ENCODE measurements at regions not wholly inside any gene's neighbourhood (a gene's known extent, or its start where the extent isn't known, plus 50 kb on each side); places are given as distances from the start of the nearest gene placed in this dataset.

DNA sequence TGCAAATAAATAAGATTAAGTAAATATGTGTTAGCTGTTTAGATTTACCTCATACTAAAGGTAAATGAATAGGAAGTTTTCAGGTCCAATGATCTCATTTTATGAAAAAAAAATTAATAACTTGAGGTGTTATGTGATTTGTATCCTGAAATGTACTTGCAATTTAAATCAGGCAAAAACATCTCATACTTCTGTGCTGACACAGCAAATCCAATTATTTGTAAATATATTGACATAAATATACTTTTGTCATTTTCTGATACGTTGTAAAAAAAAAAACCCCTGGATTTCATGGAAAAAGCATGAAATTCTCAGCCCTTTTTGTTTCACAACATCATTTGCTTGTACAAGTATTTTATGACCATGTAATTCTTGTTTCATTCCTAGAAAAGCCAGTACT, 184.1 kb upstream of the NCAM2 start:
- Histone ChIP-seq H3K4me1 (ENCODE audit: control insufficient read depth, insufficient read depth, low read length) (no peaks in the 10 kb centered on the region), H3K36me3 (ENCODE audit: control insufficient read depth, insufficient read depth, low read length) (no peaks in the 10 kb centered on the region), H3K9me3 (ENCODE audit: control insufficient read depth, low read length) (no peaks in the 10 kb centered on the region), H3K9ac (ENCODE audit: extremely low read depth, low read length, poor library complexity, severe bottlenecking) (no peak overlapping the region), H3K27ac (ENCODE audit: low read depth, low read length) (no peak overlapping the region), H3K27me3 (ENCODE audit: control insufficient read depth, insufficient read depth, low read length, poor library complexity, severe bottlenecking) (no peaks in the 10 kb centered on the region), H3K4me3 (ENCODE audit: low read length) (no peak overlapping the region)
- WGBS, 2 experiments (ENCODE audit: insufficient coverage in 1 of 2, insufficient read length in 1 of 2), result 94% methylated on average over 1 of the region's 1 CpG; no CpG with 5 or more reads in 1 of the 2 experiments
- Mint-ChIP-seq H3K4me3 (no peak overlapping the region), H3K27me3 (ENCODE audit: insufficient read depth) (no peaks in the 10 kb centered on the region), H3K27ac (no peak overlapping the region), H3K9me3 (peaks cover 3% of the 10 kb centered on the region), H3K36me3 (ENCODE audit: low read depth) (no peaks in the 10 kb centered on the region), H3K4me1 (no peaks in the 10 kb centered on the region)
- TF ChIP-seq, protein P1, sequence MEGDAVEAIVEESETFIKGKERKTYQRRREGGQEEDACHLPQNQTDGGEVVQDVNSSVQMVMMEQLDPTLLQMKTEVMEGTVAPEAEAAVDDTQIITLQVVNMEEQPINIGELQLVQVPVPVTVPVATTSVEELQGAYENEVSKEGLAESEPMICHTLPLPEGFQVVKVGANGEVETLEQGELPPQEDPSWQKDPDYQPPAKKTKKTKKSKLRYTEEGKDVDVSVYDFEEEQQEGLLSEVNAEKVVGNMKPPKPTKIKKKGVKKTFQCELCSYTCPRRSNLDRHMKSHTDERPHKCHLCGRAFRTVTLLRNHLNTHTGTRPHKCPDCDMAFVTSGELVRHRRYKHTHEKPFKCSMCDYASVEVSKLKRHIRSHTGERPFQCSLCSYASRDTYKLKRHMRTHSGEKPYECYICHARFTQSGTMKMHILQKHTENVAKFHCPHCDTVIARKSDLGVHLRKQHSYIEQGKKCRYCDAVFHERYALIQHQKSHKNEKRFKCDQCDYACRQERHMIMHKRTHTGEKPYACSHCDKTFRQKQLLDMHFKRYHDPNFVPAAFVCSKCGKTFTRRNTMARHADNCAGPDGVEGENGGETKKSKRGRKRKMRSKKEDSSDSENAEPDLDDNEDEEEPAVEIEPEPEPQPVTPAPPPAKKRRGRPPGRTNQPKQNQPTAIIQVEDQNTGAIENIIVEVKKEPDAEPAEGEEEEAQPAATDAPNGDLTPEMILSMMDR (conservative IDR thresholded peaks at IDR 0.05), result no peak
- DNase-seq, result no peak

DNA sequence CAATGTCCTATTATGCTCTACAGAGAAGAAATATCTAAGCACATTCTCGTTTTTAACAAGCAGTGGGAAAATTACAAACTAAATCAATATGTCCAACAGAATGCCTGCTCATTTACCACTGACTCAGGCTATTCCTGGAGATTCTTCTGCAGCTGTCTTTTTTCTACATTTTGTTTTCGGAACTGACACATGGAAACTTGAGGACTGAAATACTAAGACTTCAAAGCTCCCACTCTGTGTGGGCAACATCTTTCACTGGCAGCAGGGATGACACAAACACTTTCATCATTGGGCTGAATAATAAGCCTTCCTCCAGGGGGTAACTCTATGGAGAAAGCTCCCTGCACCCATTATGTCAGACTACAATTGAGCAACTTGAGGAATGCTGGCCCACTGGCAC, 175.5 kb upstream of the NCAM2 start:
- H3K4me3 Mint-ChIP-seq, result no peak overlapping the region
- H3K9me3 Mint-ChIP-seq, result peaks cover 3% of the 10 kb centered on the region
- H3K27ac Mint-ChIP-seq, result no peak overlapping the region
- Histone ChIP-seq H3K27me3 (ENCODE audit: control insufficient read depth, insufficient read depth, low read length, poor library complexity, severe bottlenecking) (no peaks in the 10 kb centered on the region), H3K36me3 (ENCODE audit: control insufficient read depth, insufficient read depth, low read length) (no peaks in the 10 kb centered on the region), H3K4me3 (ENCODE audit: low read length) (no peak overlapping the region), H3K27ac (ENCODE audit: low read depth, low read length) (peak overlapping the region; percentile 56), H3K9me3 (ENCODE audit: control insufficient read depth, low read length) (peaks cover 11% of the 10 kb centered on the region), H3K4me1 (ENCODE audit: control insufficient read depth, insufficient read depth, low read length) (peaks cover 10% of the 10 kb centered on the region), H3K9ac (ENCODE audit: extremely low read depth, low read length, poor library complexity, severe bottlenecking) (no peak overlapping the region)
- no peaks in the 10 kb centered on the region for H3K36me3 Mint-ChIP-seq (ENCODE audit: low read depth)
- DNase-seq, result no peak
- H3K27me3 Mint-ChIP-seq (ENCODE audit: insufficient read depth), result no peaks in the 10 kb centered on the region
- WGBS, 2 experiments (ENCODE audit: insufficient coverage in 1 of 2, insufficient read length in 1 of 2), result 51% methylated on average over 2 of the region's 2 CpGs; no CpG with 5 or more reads in 1 of the 2 experiments
- H3K4me1 Mint-ChIP-seq, result peaks cover 15% of the 10 kb centered on the region
- TF ChIP-seq, protein P1 (conservative IDR thresholded peaks at IDR 0.05), result no peak

- H3K4me3 ChIP-seq (ENCODE audit: low read length), result peak overlapping the region; percentile 12
- Mint-ChIP-seq H3K36me3 (ENCODE audit: low read depth) (no peaks in the 10 kb centered on the region), H3K27me3 (ENCODE audit: insufficient read depth) (no peaks in the 10 kb centered on the region), H3K4me3 (no peak overlapping the region), H3K4me1 (peaks cover 13% of the 10 kb centered on the region), H3K9me3 (peaks cover 12% of the 10 kb centered on the region), H3K27ac (no peak overlapping the region)
- DNase-seq, result no peak
- H3K36me3 ChIP-seq (ENCODE audit: control insufficient read depth, insufficient read depth, low read length), result no peaks in the 10 kb centered on the region
- no peaks in the 10 kb centered on the region for H3K4me1 ChIP-seq (ENCODE audit: control insufficient read depth, insufficient read depth, low read length)
- no peak overlapping the region for H3K27ac ChIP-seq (ENCODE audit: low read depth, low read length)
- peaks cover 27% of the 10 kb centered on the region for H3K9me3 ChIP-seq (ENCODE audit: control insufficient read depth, low read length)
- WGBS, 2 experiments (ENCODE audit: insufficient coverage in 1 of 2, insufficient read length in 1 of 2), result 94 to 97% methylated on average over 2 of the region's 2 CpGs
- TF ChIP-seq, protein P1 (conservative IDR thresholded peaks at IDR 0.05), result no peak
- H3K9ac ChIP-seq (ENCODE audit: extremely low read depth, low read length, poor library complexity, severe bottlenecking), result no peak overlapping the region
- no peaks in the 10 kb centered on the region for H3K27me3 ChIP-seq (ENCODE audit: control insufficient read depth, insufficient read depth, low read length, poor library complexity, severe bottlenecking)
Measured at GRCh38 chr21:20852866-20853265, 145.3 kb upstream of the NCAM2 start.

Data from endodermal cell (in vitro differentiated cells).